NCI-H1930 (cell line): ENCODE measurements at regions not wholly inside any gene's neighbourhood (a gene's known extent, or its start where the extent isn't known, plus 50 kb on each side); places are given as distances from the start of the nearest gene placed in this dataset.

ENCODE experiments used
- DNase-seq, 2 experiments: peaks; one replicate each; lab custom pipeline; 2025; lab: John Stamatoyannopoulos, UW

DNA sequence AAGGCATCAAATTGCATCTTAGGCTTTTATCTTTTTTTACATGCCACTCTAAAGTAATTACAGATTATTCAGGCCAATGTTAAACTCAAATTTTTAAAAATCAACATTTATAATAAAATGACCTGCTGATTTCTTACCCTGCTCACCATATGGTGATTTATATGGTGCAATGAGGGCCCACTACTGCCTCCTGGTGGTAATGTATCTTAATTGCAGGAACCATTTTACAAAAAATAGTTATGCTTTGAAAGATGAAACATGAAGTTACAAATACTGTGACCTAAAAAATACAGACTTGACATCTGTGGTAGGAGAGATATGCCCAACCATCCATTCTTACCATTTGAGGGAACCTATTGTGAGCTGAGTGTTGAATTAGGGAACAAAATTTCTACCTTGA, 292.6 kb upstream of the TAS2R1 start:
- no peak for DNase-seq

DNA sequence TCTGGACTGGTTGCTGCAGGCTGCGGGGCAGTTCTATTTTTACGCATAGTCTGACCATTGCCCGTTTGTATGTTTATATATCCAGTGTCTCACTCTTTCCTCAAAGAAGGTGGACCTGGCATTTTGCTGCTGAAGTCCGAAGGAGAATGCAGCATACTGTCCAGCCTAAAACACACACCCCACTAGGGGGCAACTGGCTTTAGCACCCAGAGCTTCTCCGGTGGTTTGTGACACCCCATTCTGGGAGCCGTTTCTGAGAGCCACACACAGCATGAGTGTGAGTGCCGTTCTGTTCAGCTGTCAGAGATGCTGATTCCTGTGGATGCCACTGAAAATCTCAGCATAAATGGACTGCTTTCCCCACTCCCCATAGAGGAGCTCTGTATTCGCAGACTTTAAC, 290.5 kb upstream of the TAS2R1 start:
- DNase-seq = no peak

DNA sequence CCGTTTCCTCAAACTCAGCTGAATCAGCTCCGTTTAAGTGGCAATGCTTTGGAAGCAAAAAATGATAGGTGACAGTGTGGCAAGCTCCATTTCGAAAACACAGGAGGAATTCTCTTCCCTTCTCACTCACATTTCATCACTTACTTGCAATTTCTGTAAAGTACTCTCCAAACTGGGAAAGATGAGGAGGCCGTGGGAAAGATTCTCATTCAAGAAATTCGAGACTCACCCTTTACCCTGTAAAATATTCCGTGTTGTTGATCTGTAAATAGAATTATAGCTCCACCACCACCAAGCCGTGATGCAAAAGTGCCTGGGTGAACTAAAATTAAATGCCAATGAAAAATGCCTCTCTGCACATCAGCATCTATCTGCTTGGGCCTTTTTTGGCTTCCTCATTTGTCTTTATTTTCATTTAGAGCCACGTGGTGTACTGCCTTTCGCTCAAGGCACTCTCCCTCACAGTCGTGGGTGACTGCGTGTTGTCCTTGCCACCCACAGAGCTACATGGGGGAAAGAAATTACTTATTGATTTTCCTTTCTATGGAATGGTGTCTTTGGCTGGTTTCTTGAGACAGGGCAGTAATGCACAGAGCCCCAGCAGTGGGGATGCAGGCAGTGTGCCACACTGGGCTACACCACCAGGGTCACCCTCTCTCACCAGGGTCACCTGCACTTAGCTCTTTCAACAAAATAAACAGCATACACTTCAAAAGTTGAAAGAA, 289.3 kb upstream of the TAS2R1 start:
- no peak for DNase-seq

DNA sequence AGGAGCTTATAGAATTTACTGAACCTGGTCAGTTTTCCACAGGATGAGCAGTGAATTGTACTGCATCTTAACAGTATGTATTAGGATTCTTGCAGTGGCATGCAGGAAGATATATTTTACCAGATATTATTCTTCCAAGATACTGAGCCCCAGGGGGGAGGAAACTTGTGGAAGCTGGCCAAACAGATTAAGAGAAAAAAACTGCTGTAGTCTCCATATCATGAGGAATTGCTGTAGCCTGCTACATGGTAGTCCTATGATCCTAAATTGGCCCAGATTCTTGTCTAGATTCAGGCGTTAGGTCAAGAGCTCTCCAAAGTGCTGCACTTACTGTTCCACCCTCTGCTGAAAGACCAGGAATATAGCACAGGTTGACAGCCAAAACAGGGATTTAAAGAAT, 275.5 kb upstream of the TAS2R1 start:
- DNase-seq = no peak

DNA sequence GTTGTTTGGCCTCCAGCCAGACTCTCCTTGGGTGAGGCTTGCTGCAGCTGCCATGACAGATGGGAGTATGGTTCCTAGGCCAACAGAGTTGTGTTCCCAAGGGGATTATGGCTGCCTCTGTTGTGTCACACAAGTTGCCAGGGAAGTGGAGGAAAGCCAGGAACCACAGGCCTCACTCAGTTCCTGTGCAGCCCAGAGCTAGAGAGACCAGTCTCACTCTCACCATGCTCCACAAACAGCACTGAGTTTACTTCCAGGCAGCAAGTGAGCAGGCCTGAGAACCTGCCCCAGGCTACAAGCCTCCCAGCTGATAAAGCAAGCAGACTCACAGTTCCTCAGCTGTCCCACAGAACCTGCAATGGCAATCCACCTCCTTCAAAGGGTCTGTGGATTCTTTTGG, 273.6 kb upstream of the TAS2R1 start:
- DNase-seq = no peak

DNA sequence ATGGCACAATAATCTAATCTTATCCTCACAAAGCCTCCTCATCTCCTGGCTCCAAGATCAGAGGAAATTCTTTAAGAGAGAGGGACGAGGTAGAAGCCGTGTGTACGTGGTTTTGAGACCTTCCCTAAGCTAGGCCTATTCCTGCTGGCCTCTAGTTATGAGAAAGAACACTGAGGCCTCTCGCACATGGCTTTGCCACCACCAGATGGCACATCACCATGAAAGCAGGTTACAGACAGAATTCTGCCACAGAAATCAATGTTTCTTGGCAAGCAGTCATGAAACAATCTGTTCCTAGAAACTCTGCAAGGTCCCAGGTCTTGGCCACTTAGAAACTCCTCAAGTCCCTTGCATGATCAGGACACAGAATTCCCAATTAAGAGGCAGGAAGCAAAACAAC, 268.2 kb upstream of the TAS2R1 start:
- peak in 1 of 2 experiments; percentile 32 for DNase-seq

DNA sequence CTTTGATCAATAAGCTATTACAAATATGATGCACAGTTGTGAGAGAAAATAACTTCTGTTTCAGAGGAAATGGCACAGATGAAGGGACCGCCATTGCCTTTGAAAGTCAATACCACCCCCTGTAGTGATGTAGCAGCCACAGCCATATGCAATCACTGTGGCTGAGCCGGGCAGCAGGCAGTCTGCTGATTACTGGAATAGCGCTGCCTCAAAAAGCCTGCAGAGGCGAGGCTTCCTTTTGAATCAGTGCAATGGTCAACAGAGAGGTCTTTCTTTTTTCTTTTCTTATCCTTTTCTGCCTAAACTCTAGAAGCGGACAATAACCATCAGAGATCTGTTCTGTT, 265.1 kb upstream of the TAS2R1 start:
- no peak for DNase-seq

DNA sequence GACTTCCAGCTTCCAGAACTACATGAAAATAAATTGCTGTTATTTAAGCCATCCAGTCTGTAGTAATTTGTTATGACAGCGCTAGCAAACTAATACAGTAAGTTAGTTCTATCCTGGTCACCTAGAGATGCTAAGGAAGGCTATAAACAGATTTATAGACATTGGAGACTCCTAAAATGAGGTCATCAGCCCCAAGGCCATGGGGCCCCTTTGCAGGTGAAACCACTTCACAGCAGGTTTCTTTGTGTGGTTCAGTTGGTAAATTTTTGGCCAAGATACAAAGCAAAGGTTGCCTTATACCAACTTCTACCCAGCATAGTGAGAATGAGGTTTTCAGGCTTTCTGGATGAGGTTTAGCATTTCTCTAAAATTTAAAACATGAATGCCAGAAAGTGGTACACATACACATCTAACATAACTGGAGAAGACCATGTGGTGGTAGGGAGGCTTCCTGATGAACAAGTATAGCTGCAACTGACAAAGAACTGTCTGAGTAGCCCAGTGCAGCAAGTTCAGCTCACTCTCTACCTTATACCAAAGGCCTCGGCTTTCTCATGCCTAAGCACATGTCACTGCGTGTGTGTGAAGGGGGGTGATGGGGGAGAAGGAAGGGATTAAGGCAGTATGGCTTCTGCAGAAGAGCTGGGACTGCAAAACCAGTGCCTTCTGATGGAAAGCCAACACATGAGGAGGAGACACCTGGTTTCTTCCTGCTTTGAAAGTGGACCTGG, 264.6 kb upstream of the TAS2R1 start:
- DNase-seq = no peak

DNA sequence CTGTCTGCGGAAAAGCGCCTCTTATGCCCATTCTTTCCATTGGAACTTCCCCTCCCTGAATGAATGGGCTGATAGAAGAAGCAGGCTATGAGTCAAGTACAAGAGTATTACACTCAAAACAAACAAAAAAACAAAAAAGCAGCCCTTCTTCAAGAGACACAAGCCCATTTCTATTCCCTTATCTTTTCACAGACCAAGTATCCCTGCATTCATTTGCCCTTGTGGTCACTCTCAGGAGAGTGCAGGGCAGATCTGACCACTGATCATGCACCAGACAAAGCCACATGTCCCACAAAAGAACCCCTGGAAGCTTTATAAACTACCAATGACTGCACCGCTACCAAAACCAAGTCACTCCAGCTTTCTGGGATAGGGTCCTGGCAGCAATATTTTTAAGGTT, 262.5 kb upstream of the TAS2R1 start:
- no peak for DNase-seq

DNA sequence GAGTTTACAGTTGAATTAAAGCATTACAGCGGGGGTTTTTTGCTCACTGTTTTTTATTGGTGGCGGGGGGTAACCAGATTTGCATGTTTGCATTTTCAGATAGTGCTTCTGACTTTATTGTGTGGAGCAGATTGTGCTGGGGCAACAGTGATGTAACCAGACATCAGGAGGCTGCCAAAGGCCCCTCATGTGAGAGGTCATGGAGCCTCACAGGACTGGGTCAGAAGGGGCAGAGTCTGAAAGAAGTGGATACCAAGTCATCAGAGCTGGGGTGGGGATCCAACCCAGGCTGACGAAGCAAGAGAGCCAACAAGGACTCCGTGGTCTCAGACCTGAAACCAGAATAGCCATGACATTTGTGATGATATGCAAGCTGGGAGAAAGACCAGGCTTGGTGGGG, 259.4 kb upstream of the TAS2R1 start:
- no peak for DNase-seq

DNA sequence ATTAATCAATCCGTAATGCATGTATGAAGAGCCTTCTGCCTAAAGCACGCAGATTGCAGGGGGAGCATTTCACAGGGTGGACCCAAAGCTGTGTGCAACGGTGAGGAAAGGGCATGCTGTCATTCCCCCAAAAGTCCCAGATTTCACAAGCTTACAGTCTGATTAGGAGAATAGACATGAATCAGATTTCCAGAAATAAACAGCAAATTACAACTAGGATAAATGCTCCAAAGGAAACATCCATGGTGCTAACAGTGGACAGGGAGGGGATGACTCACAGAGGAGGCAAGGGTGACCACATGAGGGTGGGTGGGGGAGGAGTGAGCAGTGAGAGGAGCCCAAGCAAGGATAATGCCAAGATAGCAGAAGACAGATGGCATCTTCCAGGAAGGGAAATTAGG, 258.4 kb upstream of the TAS2R1 start:
- DNase-seq = no peak

DNA sequence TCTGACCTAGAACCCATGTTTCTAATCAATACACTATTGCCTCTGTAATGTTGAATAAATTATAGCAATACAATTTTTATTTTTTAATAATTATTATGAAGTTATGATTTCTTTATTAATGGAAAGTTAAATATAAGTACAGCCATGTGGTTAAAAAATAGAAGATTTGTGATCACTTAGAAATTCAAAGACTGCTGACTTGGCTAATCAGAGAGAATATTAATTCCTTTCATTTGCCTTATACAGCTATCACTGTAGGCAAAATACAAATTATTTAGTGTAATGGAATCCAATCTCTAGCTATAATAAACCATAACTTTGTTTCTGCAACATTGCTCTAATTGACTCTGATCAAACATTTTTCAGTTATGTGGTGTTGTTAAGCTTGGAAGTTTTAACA, 255.0 kb upstream of the TAS2R1 start:
- DNase-seq = no peak

DNA sequence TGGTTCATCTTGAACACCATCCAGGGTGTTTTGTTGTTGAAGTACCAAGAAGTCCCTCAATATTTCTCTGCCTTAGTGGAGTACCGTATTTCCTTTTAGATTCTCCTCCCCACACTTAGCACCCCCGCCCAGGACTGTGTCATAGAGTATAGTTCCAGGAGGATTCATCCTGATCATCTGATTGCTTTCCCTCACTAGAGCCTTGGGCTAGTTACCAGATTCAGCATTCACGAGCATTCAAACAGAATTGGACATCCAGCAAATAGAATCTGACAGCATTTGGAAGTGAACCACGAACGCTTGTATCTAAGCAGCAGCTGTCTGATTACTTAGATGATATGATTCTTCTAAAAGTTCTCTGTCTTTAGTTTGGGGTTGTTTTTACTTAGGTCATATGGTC, 248.1 kb upstream of the TAS2R1 start:
- DNase-seq = no peak

DNA sequence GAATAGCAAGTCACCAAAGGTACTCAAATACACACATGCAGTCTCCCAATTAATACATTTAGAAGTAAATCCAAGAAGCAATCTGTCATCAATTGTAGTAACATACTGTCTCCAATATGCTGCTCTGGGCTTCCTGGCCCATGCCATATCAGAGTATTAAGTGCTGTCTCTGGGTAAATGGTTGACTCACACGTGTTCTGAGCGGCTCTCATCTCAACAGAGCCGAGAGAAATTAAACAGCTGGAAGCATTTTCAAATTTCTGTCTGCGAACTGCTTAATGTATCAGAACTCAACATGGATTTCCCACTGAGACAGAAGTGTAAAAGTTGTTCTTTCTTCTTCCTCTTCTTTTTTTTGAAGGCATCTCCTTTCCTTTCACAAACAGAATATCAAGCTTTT, 247.3 kb upstream of the TAS2R1 start:
- DNase-seq = no peak

DNA sequence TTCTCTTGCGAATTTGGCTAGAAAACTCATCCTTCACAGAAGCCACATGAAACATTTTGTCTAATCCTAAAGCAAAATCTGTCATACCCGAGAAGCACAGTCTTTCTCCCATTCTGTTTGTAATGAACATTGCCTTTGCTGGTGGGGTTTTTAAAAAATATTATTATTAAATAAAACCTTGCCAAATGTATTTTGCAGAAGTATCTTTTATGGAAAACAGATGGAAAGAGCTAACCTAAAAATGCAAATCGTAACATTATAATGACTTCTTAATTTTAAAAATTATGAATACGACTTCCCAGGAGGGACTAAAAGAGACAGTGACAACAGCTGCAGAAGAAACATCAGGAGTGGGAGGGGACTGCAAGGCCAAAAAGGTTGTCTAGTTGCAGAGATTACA, 246.3 kb upstream of the TAS2R1 start:
- no peak for DNase-seq

DNA sequence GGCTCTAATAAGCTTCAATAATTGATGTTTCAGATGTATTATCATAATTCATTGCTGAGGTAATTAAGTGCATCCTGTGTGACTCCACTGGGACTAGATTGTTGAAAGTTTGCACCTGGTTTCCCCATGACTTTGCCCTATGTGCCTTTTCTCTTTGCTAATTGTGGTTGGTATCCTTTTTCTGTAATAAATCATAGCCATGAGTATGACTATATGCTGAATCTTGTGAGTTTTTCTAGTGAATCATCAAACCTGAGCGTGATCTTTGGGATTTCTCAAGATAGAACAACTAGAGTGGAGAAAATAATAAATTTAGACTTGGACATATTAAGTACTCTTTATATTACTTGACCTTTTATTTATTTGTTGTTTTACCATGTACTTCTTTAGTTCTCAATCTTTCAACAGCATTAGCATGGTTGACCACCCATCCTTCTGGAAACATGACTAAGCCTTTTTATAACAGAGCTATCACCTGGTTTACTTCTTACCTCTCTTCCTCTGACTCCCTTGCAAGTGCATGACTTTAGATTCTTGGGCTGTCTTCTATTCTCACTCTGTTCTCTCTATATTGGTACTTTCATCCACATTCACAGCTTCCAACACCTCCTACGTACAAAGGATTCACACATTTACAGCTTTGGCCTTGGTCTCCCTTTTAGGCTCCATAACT, 239.6 kb upstream of the TAS2R1 start:
- DNase-seq = no peak

DNA sequence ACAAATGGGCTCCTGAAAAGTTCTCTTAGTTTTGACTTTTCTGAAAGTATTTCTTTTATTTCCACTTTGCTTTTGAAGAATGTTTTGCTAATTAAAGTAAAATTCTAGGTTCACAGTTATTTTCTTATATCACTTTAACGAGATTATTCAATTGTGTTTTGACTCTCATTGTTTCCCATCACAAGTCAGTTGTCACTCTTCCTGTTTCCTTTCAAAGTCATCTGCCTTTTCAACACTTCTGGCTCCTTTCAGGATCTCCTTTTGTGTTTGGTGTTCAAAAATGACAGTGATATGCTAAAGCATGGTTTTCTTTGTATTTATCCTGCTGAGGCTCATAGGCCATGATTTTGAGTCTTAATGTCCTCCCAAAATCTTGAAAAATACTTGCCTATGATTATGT, 235.4 kb upstream of the TAS2R1 start:
- no peak for DNase-seq

DNA sequence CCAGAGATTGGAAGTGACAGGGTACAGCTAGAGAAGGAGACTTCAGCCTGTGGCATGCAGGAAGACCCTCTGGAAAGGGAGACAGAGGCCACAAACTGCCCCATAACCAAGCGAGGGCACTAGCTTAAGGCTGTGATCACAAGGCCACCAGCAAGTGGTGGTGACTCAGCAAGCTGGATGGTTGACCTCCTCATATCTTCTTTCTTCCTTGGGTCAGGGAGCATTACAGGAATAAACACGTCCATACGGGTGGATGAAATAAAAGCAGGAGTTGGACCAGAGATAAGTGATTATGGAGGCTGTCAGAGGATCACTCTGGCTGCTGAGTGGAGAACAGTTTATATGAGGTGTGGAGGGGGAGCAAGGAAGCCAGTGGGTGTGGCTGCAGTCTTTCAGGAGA, 234.6 kb upstream of the TAS2R1 start:
- no peak for DNase-seq

DNA sequence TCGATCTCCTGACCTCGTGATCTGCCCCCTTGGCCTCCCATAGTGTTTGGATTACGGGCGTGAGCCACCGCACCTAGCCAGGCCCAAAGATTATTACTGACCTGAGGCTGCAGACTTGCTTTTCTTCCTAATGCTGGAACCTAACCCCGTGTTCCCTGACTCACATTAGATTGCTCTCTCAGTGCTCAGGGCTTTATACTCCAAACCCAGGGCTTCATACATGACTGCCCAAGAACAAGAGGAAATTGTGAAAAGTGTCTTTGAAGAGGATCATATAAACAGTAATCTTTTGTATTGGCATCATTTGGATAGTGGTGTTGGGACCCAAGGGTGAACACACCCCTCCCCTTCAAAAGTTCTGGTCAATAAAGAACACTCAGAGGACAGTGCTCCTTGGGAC, 233.3 kb upstream of the TAS2R1 start:
- no peak for DNase-seq

DNA sequence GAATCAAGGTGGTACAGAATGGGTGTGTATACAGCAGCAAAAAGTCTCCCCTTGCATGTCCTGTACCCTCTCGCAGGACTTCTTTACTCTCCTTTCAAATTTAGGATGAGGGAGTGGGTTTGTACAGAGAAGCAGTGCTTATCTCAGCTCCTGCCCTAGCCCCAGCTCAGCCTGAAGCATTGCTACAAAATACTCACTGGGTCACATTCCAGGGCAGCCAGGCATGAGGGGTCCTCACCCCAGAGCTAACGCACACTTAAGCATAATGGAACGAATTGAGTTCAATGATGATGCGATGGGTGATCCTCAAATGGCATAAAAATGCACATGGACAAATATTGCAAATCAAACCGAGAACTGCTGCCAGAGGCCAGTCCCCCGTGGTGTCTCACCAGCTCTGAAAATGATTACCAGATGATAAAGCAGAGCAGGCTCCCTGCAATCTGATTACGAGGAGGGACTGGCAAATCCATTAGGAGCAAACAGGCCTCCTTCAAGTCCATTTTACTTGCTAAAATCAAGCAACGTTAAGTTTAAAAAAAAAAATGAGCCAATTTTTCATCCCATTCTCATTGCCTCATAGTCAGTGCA, 231.6 kb upstream of the TAS2R1 start:
- no peak for DNase-seq

DNA sequence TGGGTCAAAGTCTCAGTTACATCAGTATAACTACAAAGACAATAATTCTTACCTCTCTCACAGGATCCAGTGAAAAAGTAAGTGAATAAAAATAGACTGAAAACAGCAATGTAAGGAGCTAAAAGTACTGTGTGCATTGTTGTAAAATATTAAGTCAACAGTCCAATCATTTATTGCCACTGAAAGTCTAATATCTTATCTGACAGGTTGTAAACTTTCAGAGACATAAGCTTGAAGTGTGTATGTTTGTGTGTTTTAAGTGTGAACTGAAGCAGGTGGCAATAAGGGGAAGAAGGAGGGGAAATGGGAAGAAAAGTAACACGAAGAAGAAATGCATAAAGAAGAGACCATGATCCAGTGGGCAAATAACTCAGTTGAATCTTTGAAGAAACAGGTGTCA, 229.7 kb upstream of the TAS2R1 start:
- DNase-seq = no peak

DNA sequence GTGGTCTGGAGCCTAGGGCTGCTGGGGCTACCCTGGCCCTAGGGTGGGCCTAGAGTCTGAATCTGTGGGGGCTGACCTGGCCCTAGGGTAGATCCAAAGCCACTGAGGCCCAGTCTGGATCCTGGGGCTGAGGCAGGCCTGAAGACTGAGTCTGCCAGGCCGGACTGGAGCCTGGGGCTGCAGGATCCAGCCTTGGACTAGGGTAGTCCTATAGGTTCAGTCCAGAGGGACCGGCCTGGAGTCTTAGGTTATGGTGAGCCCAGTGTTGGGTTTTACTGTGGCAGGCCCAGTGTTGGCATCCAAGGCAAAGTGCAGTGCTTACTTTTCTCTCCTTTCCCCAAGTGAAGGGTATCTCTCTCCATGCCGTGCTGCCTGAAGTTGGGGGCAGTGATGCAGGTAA, 227.9 kb upstream of the TAS2R1 start:
- no peak for DNase-seq

DNA sequence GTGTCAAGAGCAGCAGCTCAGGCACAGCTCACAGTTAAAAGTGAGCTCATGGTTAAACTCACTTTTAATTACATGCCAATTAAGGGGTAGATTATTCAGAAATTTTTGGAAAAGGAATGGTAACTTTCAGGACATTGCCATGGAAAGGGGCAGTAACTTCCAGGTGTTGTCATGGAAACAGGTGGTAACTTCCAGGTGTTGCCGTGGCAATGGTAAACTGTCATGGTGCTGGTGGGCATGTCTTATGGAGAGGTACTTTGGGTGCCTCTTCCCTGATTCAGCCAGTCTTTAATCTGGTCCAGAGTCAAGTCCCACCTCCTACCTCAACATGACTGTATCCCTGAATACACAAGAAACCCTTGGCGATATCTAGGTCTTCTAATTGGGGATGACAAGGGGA, 223.2 kb upstream of the TAS2R1 start:
- DNase-seq = no peak
